Mesenchymal stem cell (in vitro differentiated cells and primary cell): ENCODE measurements at regions not wholly inside any gene's neighbourhood (a gene's known extent, or its start where the extent isn't known, plus 50 kb on each side); places are given as distances from the start of the nearest gene placed in this dataset.

Source experiments
- DNase-seq: peaks from one replicate; pipeline ENCODE4 v3.0.0-alpha.2; 2013
- H2AFZ ChIP-seq: one replicate; pipeline ENCODE4 v1.6.1; 2013; ENCODE audit warnings: low read depth, mild to moderate bottlenecking, control low read depth, inconsistent platforms, low read length, moderate library complexity
- H2AK5ac ChIP-seq: 2 replicates; pipeline ENCODE4 v1.6.1; 2013; ENCODE audit warnings: low read length, moderate library complexity, mild to moderate bottlenecking, inconsistent platforms; ENCODE audit not compliant: severe bottlenecking
- H2BK120ac ChIP-seq: one replicate; pipeline ENCODE4 v1.6.1; 2013; ENCODE audit warnings: low read depth, mild to moderate bottlenecking, inconsistent platforms, low read length, moderate library complexity
- H2BK12ac ChIP-seq, 2 experiments: one replicate each; pipeline ENCODE4 v1.6.1; 2013; ENCODE audit warnings: inconsistent platforms in 2 of 2, low read length in 2 of 2, mild to moderate bottlenecking in 2 of 2, moderate library complexity in 2 of 2, control low read depth in 1 of 2
- H2BK15ac ChIP-seq: one replicate; pipeline ENCODE4 v1.6.1; 2013; ENCODE audit warnings: mild to moderate bottlenecking, low read depth, inconsistent platforms; ENCODE audit not compliant: poor library complexity, severe bottlenecking
- H2BK5ac ChIP-seq: 2 replicates; pipeline ENCODE4 v1.6.1; 2013; ENCODE audit warnings: low read depth, mild to moderate bottlenecking, low read length, control low read depth, inconsistent platforms; ENCODE audit not compliant: poor library complexity, severe bottlenecking
- H3K14ac ChIP-seq, 2 experiments: one replicate each; pipeline ENCODE4 v1.6.1; 2013; ENCODE audit warnings: inconsistent platforms in 2 of 2, low read length in 2 of 2, control low read depth in 1 of 2, mild to moderate bottlenecking in 1 of 2, moderate library complexity in 1 of 2
- H3K18ac ChIP-seq, 2 experiments: one replicate each; pipeline ENCODE4 v1.6.1; 2013; ENCODE audit warnings: inconsistent platforms in 2 of 2, low read length in 2 of 2, control low read depth in 1 of 2, low read depth in 1 of 2, mild to moderate bottlenecking in 1 of 2
- H3K23ac ChIP-seq, 2 experiments: one replicate each; pipeline ENCODE4 v1.6.1; 2013; ENCODE audit warnings: inconsistent platforms in 2 of 2, low read length in 2 of 2, mild to moderate bottlenecking in 2 of 2, moderate library complexity in 2 of 2, control low read depth in 1 of 2
- H3K27ac ChIP-seq: 2 replicates; pipeline ENCODE4 v1.5.1; 2013; ENCODE audit warnings: mild to moderate bottlenecking, moderate library complexity, low read length, control low read depth, inconsistent platforms; ENCODE audit not compliant: poor library complexity, severe bottlenecking
- H3K27me3 ChIP-seq, 2 experiments: 2 replicates each; pipeline versions ENCODE4 v1.6.1 to v1.7.0; 2013; ENCODE audit warnings: low read length in 2 of 2, mild to moderate bottlenecking in 2 of 2, moderate library complexity in 2 of 2, control low read depth in 1 of 2, inconsistent platforms in 1 of 2; ENCODE audit not compliant: control insufficient read depth in 1 of 2, insufficient read depth in 1 of 2
- H3K36me3 ChIP-seq, 2 experiments: 2 replicates each; pipeline versions ENCODE4 v1.6.1 to v1.7.0; 2013; ENCODE audit warnings: low read length in 2 of 2, control low read depth in 1 of 2, inconsistent platforms in 1 of 2, low read depth in 1 of 2, mild to moderate bottlenecking in 1 of 2; ENCODE audit not compliant: insufficient read depth in 2 of 2, control insufficient read depth in 1 of 2
- H3K4ac ChIP-seq, 2 experiments: one replicate each; pipeline ENCODE4 v1.6.1; 2013; ENCODE audit warnings: inconsistent platforms in 2 of 2, low read length in 2 of 2, mild to moderate bottlenecking in 2 of 2, moderate library complexity in 2 of 2, control low read depth in 1 of 2, low read depth in 1 of 2
- H3K4me1 ChIP-seq: 2 replicates; pipeline ENCODE4 v1.6.1; 2013; ENCODE audit warnings: low read depth, low read length, control low read depth; ENCODE audit not compliant: control insufficient read depth, insufficient read depth
- H3K4me2 ChIP-seq: 2 replicates; pipeline ENCODE4 v1.6.1; 2013; ENCODE audit warnings: low read length, mild to moderate bottlenecking, inconsistent platforms; ENCODE audit not compliant: poor library complexity, severe bottlenecking
- H3K4me3 ChIP-seq, 2 experiments: 2 replicates each; pipeline versions ENCODE4 v1.5.1 to v1.7.0; 2013; ENCODE audit warnings: low read length in 2 of 2, mild to moderate bottlenecking in 2 of 2, control low read depth in 1 of 2, low read depth in 1 of 2; ENCODE audit not compliant: insufficient read depth in 1 of 2
- H3K79me1 ChIP-seq: replicated peaks from 2 replicates; pipeline ENCODE4 v1.6.1; 2013; ENCODE audit warnings: mild to moderate bottlenecking, control low read depth, low read length, inconsistent platforms; ENCODE audit not compliant: poor library complexity, severe bottlenecking
- H3K9ac ChIP-seq: 2 replicates; pipeline ENCODE4 v1.7.0; 2013; ENCODE audit warnings: mild to moderate bottlenecking, low read length, moderate library complexity
- H3K9me3 ChIP-seq: 2 replicates; pipeline ENCODE4 v1.7.0; 2013; ENCODE audit warnings: mild to moderate bottlenecking, low read length; ENCODE audit not compliant: control insufficient read depth
- H4K8ac ChIP-seq: one replicate; pipeline ENCODE4 v1.6.1; 2013; ENCODE audit warnings: inconsistent platforms, mild to moderate bottlenecking, low read length, moderate library complexity
- H4K91ac ChIP-seq: one replicate; pipeline ENCODE4 v1.6.1; 2013; ENCODE audit warnings: mild to moderate bottlenecking, low read length, inconsistent platforms
- WGBS: methylation state at CpG from one replicate; pipeline ENCODE4 v1.1.7; 2013; ENCODE audit warnings: mixed read lengths; 5-methylcytosine and 5-hydroxymethylcytosine counted together

DNA sequence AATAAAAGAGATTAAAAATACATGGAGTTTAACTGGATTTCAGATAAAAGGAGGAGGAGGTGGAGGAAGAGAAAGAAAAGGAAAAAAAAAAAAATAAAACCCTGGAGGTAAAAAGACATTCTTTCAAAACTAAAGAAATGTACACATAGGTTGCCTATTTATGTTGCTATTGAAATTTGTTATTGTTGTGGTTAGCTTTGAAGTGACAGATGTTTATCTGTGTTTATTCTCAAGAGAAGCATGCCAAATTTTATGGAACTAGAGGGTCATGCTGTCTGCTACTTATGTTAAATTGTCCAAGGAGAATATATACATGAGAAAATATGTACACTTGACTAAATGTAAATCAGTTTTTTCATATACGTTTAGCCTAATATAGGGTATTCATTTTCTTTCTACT lies 653.2 kb downstream of the DCDC2C start:
- H2AK5ac ChIP-seq = no peak overlapping the region
- DNase-seq = no peak
- no peak overlapping the region for H2BK120ac ChIP-seq
- no peak overlapping the region for H2BK12ac ChIP-seq
- no peak overlapping the region for H3K4me3 ChIP-seq
- no peak overlapping the region for H4K8ac ChIP-seq
- H2AFZ ChIP-seq = no peak overlapping the region
- H3K4me1 ChIP-seq = no peaks in the 10 kb centered on the region
- H3K79me1 ChIP-seq = no peaks in the 10 kb centered on the region
- no peak overlapping the region for H3K4me2 ChIP-seq
- H3K27me3 ChIP-seq = no peaks in the 10 kb centered on the region
- no peak overlapping the region for H2BK5ac ChIP-seq
- H2BK15ac ChIP-seq = no peak overlapping the region
- H4K91ac ChIP-seq = no peak overlapping the region
- H3K9ac ChIP-seq = no peak overlapping the region
- no peak overlapping the region for H3K14ac ChIP-seq
- no peak overlapping the region for H3K27ac ChIP-seq
- peaks cover 25% of the 10 kb centered on the region for H3K9me3 ChIP-seq
- H3K4ac ChIP-seq = no peak overlapping the region
- H3K23ac ChIP-seq = no peak overlapping the region
- H3K18ac ChIP-seq = no peak overlapping the region
- no peaks in the 10 kb centered on the region for H3K36me3 ChIP-seq
- 82% methylated on average over 1 of the region's 1 CpG for WGBS

- Histone ChIP-seq H3K79me1 (no peaks in the 10 kb centered on the region), H3K18ac (no peak overlapping the region), H2BK120ac (no peak overlapping the region), H3K4me2 (no peak overlapping the region), H3K4me1 (no peaks in the 10 kb centered on the region), H4K91ac (no peak overlapping the region), H3K4me3 (no peak overlapping the region), H3K23ac (no peak overlapping the region), H3K9ac (no peak overlapping the region), H2AK5ac (no peak overlapping the region), H3K36me3 (no peaks in the 10 kb centered on the region), H3K27me3 (no peaks in the 10 kb centered on the region), H4K8ac (no peak overlapping the region), H3K9me3 (peaks cover 29% of the 10 kb centered on the region), H3K4ac (no peak overlapping the region), H3K27ac (no peak overlapping the region), H3K14ac (no peak overlapping the region), H2AFZ (no peak overlapping the region), H2BK12ac (no peak overlapping the region), H2BK15ac (no peak overlapping the region), H2BK5ac (no peak overlapping the region)
- no peak for DNase-seq
- 90% methylated on average over 5 of the region's 8 CpGs for WGBS
Measured at GRCh38 chr2:4357121-4357520, 653.7 kb downstream of the DCDC2C start.

DNA sequence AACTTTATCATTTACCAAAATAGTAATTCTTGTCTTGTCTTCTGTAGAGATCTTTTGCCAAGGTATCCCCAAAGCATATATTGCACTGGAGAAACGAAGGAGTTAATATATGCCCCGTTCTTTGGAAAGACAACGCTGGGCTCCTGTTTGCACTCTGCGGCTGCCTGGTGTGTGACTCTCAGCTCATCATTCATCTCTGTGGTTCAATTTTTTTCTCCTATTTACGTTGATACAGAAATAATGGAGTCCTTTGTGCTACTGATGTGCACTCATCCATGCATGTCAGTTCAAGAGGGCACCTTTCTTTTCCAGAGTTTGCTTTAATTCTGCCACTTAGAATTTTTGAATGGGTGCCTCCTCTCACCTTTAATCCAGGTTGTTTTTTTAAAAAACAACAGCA lies 655.5 kb downstream of the DCDC2C start:
- Histone ChIP-seq H3K27ac (no peak overlapping the region), H2AFZ (no peak overlapping the region), H3K27me3 (no peaks in the 10 kb centered on the region), H2BK12ac (no peak overlapping the region), H3K79me1 (no peaks in the 10 kb centered on the region), H3K4me3 (no peak overlapping the region), H3K14ac (no peak overlapping the region), H3K9ac (no peak overlapping the region), H4K91ac (no peak overlapping the region), H2BK15ac (no peak overlapping the region), H3K23ac (no peak overlapping the region), H2BK5ac (no peak overlapping the region), H3K36me3 (no peaks in the 10 kb centered on the region), H3K9me3 (peaks cover 41% of the 10 kb centered on the region), H3K4ac (no peak overlapping the region), H3K18ac (no peak overlapping the region), H3K4me2 (no peak overlapping the region), H4K8ac (no peak overlapping the region), H3K4me1 (no peaks in the 10 kb centered on the region), H2AK5ac (no peak overlapping the region), H2BK120ac (no peak overlapping the region)
- WGBS = 76% methylated on average over 5 of the region's 5 CpGs
- no peak for DNase-seq

GRCh38 chr2:4368907-4369306 lies 665.5 kb downstream of the DCDC2C start:
- Histone ChIP-seq H3K4me3 (no peak overlapping the region), H3K79me1 (no peaks in the 10 kb centered on the region), H3K23ac (no peak overlapping the region), H3K27ac (no peak overlapping the region), H3K4me1 (no peaks in the 10 kb centered on the region), H4K91ac (no peak overlapping the region), H3K18ac (no peak overlapping the region), H2BK120ac (no peak overlapping the region), H4K8ac (no peak overlapping the region), H3K14ac (no peak overlapping the region), H3K4ac (no peak overlapping the region), H3K9me3 (peaks cover 58% of the 10 kb centered on the region), H3K27me3 (no peaks in the 10 kb centered on the region), H3K9ac (no peak overlapping the region), H3K4me2 (no peak overlapping the region), H2AFZ (no peak overlapping the region), H3K36me3 (no peaks in the 10 kb centered on the region), H2BK12ac (no peak overlapping the region), H2BK15ac (no peak overlapping the region), H2AK5ac (no peak overlapping the region), H2BK5ac (no peak overlapping the region)
- no peak for DNase-seq
- 86% methylated on average over 4 of the region's 4 CpGs for WGBS
